Pons (tissue), 1 donor: ENCODE measurements at regions not wholly inside any gene's neighbourhood (a gene's known extent, or its start where the extent isn't known, plus 50 kb on each side); places are given as distances from the start of the nearest gene placed in this dataset.
"Not testable (repeated sequence)": the region's sequence is repeated elsewhere in the genome, so short reads cannot be mapped to it uniquely, and the experiment has no call there.

Experiments used
- DNase-seq: peaks from one replicate; pipeline ENCODE4 v3.0.0-alpha.2; 2016; ENCODE audit warnings: low spot score

DNA sequence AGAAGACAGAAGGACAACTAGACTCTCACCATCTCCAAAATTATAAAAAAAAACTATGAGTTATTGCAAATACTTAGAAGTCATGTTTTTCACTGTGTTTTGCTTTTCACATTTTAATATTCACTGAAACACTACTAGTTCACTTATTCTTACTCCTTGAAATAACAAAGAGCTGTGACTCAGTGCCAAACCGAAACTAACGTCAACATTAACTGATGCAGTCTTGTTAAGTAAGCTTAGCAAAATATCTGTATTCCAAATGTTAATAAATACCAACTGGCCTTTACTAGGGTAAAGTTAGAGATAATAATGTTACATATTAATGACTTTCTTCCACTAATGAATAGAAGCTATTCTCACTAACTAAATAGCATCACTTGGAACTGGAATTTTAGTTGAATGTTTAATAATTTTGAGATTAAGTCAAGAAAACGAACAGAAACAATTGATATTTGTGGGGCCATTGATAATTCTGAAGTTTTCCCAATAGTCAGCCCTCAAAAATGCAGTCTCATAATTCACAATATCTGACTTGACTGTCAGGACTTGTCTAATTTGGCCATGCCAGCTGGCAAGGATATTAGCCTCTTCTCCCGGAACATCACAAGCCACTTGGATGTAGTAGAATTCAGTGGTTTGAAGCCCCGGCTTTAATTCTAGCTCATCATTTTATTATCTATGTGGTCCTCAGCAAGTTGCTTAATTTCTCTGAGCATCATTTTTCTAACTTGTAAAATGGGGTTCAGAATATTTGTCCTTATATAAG lies 230.1 kb upstream of the DDI1 start:
- peak; percentile 19 for DNase-seq

DNA sequence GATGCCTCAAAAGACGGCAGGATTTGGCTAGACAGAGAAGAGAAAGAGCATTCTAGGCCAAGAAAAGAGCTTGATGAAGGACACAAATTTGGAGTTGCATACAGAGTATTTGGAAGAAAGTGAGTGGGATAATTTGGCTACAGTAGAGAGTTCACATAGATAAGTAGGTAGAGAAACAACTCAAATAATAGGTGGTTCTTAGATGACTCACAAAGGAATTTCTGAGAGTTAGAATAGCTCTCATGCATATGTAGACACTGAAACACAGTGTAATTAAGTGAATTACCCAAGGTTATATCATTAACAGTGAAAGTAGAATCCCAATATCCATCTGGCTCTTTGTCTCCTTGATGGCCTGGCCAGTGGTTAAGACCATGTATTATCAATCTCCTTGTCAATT lies 228.6 kb upstream of the DDI1 start:
- no peak for DNase-seq

DNA sequence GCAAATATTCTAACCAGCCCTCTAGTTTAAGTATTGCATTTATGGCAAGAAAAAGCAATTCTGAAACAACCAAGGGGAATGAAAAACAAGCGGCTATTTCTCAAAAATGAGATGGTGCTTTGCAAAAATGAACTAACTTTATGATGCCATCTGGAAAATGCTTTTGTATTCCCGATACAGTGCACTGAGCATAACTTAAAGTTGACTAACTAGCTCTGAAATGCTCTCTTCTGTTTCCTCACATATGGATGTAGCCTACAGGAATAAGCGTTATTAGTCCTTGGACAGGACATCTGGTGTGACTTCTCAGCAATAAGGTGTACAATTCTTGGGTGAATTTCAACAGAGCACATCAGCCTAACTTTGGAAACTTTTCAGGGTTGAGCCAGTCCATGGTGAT lies 228.2 kb upstream of the DDI1 start:
- no peak for DNase-seq

DNA sequence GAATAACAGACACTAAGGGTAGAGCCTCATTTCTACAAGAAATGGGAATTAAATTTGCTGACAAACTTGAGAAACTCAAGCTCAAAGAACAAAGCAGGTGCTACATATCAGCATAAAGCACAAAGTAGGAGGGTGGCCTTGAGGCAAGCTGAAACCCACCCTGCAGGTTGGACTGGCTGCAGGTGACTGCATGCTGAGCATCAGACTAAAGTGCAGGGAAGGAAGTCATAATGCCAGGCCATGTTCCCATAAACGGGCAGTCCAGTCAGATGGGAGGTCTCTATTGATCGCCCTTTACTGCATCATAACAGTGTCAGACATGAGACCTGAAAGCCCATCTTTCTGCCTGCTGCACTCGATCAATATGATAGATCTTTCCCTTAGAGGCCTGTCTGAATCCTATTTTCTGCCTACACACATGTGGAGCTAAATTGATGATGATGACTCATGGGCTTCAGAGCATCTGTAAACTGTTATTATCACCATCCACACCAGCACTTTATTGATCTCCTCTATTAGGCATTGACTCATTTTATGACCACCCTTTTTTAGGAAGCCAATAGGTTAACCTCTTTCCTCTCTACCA lies 224.5 kb upstream of the DDI1 start:
- DNase-seq = no peak

DNA sequence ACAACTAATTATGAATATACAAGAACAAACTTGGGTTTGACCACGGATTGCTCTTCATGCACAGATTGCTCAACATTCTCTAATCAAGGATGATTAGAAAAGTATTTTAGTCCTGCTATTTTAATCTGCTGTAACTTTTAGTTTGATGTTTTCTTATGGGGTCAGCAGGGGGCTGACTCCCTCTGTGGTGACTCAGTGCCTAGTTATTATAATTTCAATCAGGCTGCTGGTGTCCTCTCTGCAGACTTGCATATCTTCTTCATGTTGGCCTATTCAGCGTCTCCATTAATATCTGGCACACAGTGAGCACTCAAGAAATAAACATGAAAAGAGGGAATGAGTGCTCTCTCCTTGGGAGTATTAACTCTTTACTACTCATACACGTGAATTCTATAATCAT lies 223.8 kb upstream of the DDI1 start:
- DNase-seq = no peak

DNA sequence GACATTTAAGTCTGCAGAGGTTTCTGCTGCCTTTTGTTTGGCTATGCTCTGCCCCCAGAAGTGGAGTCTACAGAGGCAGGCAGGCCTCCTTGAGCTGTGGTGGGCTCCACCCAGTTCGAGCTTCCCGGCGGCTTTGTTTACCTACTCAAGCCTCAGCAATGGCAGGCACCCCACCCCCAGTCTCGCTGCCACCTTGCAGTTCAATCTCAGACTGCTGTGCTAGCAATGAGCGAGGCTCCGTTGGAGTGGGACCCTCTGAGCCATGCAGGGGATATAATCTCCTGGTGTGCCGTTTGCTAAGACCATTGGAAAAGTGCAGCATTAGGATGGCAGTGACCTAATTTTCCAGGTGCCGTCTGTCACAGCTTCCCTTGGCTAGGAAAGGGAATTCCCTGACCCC lies 216.1 kb upstream of the DDI1 start:
- not testable (repeated sequence) for DNase-seq

DNA sequence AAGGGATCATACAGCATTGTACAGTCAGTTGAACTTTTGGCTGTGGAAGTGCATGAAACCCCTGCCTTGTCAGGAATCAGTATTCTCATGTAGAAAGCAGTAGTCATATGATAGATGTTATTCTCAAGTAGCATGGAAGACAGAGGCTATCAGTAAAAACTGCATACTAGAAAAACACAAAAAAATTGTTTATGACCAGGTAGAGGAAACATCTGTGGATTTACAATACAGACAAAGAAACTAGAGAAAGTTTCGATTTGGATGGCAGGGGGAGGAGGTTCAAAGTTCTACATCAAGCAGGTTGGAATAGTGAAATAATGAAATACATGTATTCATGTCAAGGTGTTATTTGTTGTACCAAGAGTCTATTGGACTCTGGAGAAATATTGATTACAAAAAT lies 212.3 kb upstream of the DDI1 start:
- DNase-seq = no peak

DNA sequence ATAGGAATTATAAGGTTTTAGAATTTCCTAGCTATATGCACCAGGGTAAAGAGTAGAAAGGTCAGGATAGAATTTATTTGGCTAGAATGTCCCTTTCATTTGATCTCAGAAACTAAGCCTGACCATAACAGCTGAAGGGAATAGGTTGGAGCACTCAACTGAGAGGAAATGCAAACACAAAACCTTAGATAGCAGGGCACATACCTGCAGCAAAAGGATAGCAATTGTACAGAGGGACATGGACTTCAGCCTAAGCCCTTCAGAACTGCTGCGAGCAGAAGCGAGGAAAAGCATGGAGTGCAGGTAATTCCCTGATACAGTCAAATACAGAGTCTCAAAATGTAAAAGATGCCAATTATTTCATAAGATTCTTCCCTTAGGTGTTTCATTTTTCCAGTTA lies 211.0 kb upstream of the DDI1 start:
- no peak for DNase-seq

DNA sequence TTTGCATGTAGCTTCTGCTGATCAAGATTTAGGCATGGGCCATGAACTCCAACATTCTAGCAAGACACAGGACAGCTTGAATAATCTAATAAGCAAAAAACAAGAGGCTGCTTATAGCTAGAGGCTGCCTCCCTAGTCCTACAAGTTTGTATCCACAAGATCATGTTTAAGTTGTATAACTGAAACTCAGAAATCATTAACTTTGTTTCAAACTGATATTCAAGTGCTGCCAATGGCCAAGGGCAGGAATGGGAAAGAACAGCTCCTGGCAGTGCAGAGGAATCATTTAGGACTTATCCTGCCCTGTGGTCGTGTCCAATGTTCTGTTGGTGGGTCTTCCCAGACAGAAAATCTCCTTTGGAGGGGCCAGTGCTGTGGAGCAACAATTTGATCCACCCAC lies 209.6 kb upstream of the DDI1 start:
- DNase-seq = no peak

DNA sequence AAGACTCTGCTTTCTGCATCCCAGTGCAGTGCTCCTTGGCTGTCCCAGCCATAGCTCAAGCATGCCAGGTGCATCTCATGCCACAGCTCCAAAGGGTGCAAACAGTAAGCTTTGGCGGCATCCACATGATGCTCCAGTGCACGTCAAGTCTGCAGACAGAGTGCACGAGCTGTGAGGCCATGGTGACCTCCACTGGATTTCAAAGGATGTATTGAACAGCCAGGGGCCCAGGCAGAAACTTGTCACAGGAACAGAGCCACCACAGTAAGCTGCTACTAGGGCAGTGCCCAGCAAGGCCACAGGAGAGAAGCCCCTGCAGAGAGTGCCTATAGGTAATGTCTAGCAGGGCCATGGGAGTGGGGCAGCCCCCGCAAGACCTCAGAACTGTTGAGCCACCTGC lies 206.8 kb upstream of the DDI1 start:
- DNase-seq = no peak

DNA sequence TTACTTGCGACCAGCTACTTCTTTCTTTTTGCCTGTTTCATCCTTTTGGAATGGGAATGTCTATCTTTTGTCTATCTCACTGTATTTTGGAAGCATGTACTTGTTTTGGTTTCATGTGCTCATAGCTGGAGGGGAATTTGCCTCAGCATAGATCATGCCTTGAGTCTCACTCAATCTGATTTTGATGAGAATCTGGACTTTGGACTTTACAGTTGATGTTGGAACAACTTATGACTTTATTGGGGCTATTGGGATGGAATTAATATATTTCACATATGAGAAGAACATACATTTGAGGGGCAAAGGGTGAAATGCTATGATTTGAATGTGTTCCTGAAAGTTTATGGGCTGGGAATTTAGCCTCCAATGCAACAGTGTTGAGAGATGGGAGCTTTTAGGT lies 206.2 kb upstream of the DDI1 start:
- no peak for DNase-seq

DNA sequence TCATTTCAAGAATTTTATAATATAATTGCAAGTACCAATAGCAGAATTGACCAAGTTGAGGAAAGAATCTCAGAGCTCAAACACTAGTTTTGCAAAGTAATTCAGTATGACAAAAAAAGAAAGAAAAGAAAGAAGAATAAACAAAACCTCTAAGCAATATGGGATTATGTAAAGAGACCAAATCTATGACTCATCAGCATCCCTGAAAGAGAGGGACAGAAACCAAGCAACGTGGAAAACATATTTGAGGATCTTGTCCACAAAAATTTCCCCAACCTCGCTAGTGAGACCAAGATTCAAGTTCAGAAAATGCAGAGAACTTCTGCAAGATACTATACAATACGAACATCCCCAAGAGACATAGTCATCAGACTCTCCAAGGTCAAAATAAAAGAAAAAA lies 203.7 kb upstream of the DDI1 start:
- DNase-seq = no peak

DNA sequence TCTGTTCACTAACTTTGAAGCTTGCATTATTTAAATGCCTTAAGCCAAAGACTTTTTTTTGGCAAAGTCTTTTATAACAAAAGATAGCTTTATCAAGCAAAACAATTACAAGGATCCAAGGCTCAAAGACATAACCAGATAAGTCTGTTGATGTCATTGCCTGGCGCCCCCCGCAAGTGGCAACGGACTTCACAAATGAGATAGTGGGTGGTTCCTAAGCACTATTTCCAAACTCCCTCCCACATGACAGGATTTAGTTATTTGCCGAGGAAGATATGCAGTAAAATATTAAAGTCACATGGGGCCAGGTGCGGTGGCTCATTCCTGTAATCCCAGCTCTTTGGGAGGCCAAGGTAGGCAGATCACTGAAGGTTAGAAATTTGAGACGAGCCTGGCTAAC lies 194.2 kb upstream of the DDI1 start:
- no peak for DNase-seq

DNA sequence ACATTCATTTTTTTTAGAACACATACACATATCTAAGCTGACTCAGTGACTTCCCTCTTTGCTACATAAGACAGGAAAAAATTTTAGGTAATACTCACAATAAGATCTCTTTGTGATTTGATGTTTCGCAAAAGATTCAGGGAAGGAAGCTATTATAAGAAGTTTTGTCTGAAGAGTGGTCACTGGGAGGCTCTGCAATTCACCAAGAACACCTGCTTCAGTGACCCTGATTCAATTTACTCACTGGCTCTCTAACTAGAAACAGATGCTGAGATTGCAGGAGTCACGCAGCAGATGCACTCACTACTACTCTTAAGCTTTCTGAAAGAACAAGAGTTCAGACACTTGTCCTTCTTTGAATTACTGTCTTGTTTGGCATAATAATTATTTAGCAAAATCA lies 193.6 kb upstream of the DDI1 start:
- DNase-seq = no peak

DNA sequence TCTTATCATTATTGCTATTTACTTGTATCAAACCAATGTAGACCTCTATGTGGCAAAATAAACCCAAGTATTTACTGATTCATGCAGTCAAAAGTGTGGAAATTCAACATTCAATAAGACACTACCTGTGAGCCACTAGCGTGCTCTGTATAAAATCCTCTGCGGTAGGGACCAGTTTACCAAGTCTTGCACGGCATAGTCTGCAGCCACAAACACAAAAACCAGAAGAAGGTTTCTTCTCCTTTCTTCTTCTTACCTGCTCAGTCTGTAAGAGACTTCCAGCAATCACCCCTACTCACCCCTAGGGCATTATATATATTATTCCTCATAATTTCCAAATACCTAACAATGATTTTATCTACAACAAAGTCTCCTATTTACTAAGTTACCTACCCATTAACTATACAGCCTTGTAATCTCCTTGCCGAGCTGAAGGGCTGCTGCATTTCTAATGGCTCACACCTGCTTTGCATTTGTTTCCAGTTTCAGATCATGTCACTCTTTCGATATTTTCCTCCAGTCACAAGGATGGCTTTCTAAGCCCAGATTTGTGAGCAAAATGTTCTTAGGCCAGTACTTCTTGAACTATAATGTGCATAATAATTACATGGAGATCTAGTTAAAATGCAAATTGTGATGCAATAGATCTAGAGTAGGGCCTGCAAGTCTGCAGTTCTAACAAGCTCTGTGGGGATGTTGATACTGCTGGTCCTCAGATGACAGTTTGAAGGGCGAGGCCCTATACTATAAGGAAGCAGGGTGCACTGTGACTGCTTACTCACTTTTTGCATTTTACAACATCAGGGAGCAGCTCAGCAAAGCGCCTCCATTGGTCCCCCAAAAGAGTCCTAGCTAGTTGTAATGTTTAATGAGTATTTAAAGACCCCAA lies 191.9 kb upstream of the DDI1 start:
- DNase-seq = no peak

DNA sequence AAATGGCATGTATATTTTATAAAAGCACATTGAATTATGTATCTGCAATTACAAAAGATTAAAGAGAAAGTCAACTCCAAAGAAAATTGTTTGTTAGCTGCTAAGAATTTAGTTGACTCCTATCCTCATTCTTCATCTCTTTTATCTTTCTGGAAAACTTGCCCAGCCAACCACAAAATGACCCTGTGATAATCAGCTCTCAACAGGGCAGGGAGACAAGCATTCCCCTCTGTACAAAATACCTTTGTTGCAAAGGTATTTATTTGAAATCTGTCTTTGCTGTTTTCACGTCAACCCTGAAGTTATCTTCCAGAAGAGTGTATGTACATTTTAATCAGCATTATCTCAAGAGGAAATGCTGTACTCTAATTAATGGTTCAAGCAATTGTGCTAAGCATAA lies 191.1 kb upstream of the DDI1 start:
- no peak for DNase-seq

DNA sequence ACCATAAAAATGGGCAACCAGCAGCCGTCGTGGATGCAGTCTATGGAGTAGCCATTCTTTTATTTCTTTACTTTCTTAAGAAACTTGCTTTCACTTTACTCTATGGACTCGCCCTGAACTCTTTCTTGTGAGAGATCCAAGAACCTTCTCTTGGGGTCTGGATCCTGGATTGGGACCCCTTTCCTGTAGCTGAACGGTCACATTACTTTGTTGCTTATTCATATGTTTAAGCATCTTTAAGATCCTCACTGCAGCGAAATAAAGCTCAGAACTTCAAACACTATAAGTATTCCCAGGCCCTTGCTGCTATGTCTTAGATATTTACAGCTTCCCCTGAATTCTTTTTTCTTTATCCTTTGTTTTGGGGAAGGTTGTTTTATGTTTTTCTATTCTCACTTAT lies 187.8 kb upstream of the DDI1 start:
- no peak for DNase-seq

DNA sequence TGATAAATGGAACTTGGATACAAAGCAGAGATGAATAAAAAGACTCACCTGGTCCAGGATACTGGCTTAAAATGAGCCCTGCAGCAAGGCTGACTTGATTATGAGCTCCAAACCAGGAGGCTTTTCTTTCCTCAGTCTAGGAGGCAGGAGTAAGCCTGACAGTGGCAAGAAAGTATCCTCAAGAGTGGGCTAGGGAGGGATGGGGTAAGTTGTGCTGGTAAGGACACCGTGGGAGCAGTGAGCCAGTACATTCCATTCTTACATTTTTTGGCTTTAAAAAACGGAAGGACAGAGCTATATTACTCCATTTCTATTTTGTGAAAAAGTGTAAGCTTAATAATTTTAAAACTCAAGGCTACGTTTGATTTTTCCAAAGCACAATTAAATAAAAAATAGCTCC lies 187.1 kb upstream of the DDI1 start:
- DNase-seq = no peak

DNA sequence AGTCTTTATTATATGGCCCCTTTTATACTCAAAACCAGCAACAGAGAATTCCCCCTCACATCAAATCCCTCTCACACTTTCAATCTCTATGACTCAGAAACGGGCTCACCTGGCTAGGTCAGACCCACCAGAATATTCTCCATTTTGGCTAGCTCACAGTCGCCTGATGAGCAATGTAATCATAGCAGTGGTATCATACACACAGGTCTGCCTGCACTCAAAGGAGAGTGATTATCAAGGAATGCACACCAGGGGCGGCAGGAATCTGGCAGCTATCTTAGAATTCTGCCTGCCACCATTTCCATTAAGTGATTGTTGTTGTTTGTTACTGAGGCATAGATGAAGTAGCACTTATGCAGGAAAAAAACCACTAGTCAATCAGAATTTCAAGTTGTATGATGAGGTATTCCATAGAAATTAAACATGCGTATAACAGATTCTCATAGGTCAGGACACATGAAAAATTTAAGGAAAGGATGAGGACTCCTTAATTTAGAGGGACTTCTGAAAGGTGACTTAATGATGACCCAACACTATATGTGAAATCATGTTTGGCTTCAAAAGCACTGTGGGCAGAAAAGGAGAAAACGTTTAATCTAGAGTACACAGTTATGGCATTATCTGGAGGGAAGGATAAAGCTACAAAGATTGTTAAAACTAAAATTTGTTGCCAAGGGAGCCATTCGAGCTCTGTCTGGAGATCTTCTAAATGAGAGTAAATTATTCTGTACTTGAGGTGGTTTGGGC lies 185.8 kb upstream of the DDI1 start:
- DNase-seq = no peak

DNA sequence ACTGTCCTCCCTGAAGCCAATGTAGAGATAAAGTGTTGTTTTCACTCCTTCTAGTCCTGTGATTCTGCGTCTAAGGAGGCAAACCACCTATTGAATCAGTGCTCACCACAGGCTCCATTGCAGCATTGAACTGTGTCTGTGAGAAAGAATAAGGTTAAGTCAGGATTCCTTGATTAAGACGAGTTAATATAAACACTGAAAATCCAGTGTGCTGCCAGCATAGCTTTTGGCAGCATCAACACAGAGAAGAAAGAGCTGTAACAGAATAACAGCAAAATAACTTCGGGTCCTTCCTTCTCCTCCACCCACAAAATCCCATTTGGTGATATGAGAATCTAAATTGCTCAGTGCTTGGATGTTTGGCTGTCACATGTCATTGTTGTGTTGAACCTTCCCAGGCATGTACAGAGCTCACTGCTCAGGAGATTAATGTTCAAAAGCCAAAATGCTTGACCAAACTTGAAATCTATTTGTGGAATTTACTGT lies 185.2 kb upstream of the DDI1 start:
- DNase-seq = no peak
